CD4-positive, alpha-beta T cell treated with Interleukin-17A for 1 hour (primary cell): ENCODE measurements at regions not wholly inside any gene's neighbourhood (a gene's known extent, or its start where the extent isn't known, plus 50 kb on each side); places are given as distances from the start of the nearest gene placed in this dataset.
"Not testable (repeated sequence)": the region's sequence is repeated elsewhere in the genome, so short reads cannot be mapped to it uniquely, and the experiment has no call there.

Source experiments
- DNase-seq: peaks from one replicate; pipeline ENCODE4 v3.0.0-alpha.2; 2020

GRCh38 chr21:43286196-43286595, 117.4 kb downstream of the CRYAA start:
- no peak for DNase-seq

GRCh38 chr21:43284700-43285099, 115.9 kb downstream of the CRYAA start:
- DNase-seq, result no peak

- DNase-seq, result no peak
These were observed 115.4 kb downstream of the CRYAA start for GRCh38 chr21:43284238-43284637.

- not testable (repeated sequence) for DNase-seq
These were observed 115.1 kb downstream of the CRYAA start for GRCh38 chr21:43283925-43284221.

- DNase-seq, result no peak
These were observed 114.5 kb downstream of the CRYAA start for GRCh38 chr21:43283136-43283924.

GRCh38 chr21:43282358-43283120, 113.7 kb downstream of the CRYAA start:
- DNase-seq, result no peak

- DNase-seq, result no peak
These were observed 113.0 kb downstream of the CRYAA start for GRCh38 chr21:43281661-43282357.

GRCh38 chr21:43280949-43281633, 112.3 kb downstream of the CRYAA start:
- no peak for DNase-seq

GRCh38 chr21:43279578-43279894, 110.7 kb downstream of the CRYAA start:
- no peak for DNase-seq

GRCh38 chr21:43278766-43279577, 110.2 kb downstream of the CRYAA start:
- no peak for DNase-seq

- DNase-seq, result no peak
These were observed 109.6 kb downstream of the CRYAA start for GRCh38 chr21:43278359-43278758.

- no peak for DNase-seq
These were observed 108.9 kb downstream of the CRYAA start for GRCh38 chr21:43277481-43278351.

GRCh38 chr21:43276811-43277210, 108.0 kb downstream of the CRYAA start:
- DNase-seq, result no peak

- peak; percentile 12 for DNase-seq
These were observed 106.8 kb downstream of the CRYAA start for GRCh38 chr21:43275421-43276211.

GRCh38 chr21:43274946-43275310, 106.1 kb downstream of the CRYAA start:
- no peak for DNase-seq

GRCh38 chr21:43274022-43274945, 105.5 kb downstream of the CRYAA start:
- no peak for DNase-seq

- no peak for DNase-seq
These were observed 104.9 kb downstream of the CRYAA start for GRCh38 chr21:43273708-43274021.

- no peak for DNase-seq
These were observed 104.4 kb downstream of the CRYAA start for GRCh38 chr21:43273016-43273707.

- no peak for DNase-seq
These were observed 103.8 kb downstream of the CRYAA start for GRCh38 chr21:43272591-43272990.
